ENCODE measurements at regions not wholly inside any gene's neighbourhood (a gene's known extent, or its start where the extent isn't known, plus 50 kb on each side); places are given as distances from the start of the nearest gene placed in this dataset.

DNA sequence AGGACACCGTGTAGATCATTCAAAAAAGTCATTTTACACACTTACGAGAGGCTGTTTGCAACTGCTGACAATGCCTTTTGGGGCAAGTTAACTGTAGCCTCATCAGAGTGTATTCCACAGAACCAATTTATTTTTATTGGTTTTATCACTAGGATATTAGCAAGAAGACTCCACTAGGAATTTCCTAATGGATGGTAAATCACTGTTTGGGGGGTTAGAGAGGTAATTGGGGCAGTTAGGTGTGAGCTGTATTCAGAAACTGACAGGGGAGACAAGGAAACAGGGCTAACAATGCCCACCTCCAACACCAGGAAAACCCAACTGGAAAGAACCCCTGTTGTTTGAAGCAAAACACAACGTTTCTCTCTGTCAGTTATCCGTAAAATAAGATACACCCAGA lies 383.0 kb upstream of the SHH start:
- no peak for DNase-seq (ENCODE audit: low spot score)
- H3K27ac Mint-ChIP-seq = no peak overlapping the region
- no peaks in the 10 kb centered on the region for H3K9me3 Mint-ChIP-seq
- H3K4me1 Mint-ChIP-seq (ENCODE audit: low read depth) = no peaks in the 10 kb centered on the region
- no peak overlapping the region for H3K4me3 Mint-ChIP-seq
- peaks cover 2% of the 10 kb centered on the region for H3K27me3 Mint-ChIP-seq (ENCODE audit: insufficient read depth)
- H3K36me3 Mint-ChIP-seq (ENCODE audit: low read depth) = no peaks in the 10 kb centered on the region
- intact Hi-C loops (cut with micrococcal nuclease) = no loop called here

- Mint-ChIP-seq H3K9me3 (no peaks in the 10 kb centered on the region), H3K4me1 (ENCODE audit: low read depth) (no peaks in the 10 kb centered on the region), H3K27ac (no peak overlapping the region), H3K27me3 (ENCODE audit: insufficient read depth) (peaks cover 2% of the 10 kb centered on the region), H3K36me3 (ENCODE audit: low read depth) (no peaks in the 10 kb centered on the region), H3K4me3 (no peak overlapping the region)
- no peak for DNase-seq (ENCODE audit: low spot score)
- intact Hi-C loops (cut with micrococcal nuclease) = no loop called here
Observed at GRCh38 chr7:156194813-156195212, 382.6 kb upstream of the SHH start.

GRCh38 chr7:156192921-156193320 lies 380.7 kb upstream of the SHH start:
- H3K27ac Mint-ChIP-seq = no peak overlapping the region
- intact Hi-C loops (cut with micrococcal nuclease) = no loop called here
- no peaks in the 10 kb centered on the region for H3K4me1 Mint-ChIP-seq (ENCODE audit: low read depth)
- no peaks in the 10 kb centered on the region for H3K9me3 Mint-ChIP-seq
- peaks cover 2% of the 10 kb centered on the region for H3K27me3 Mint-ChIP-seq (ENCODE audit: insufficient read depth)
- no peak overlapping the region for H3K4me3 Mint-ChIP-seq
- no peaks in the 10 kb centered on the region for H3K36me3 Mint-ChIP-seq (ENCODE audit: low read depth)
- DNase-seq (ENCODE audit: low spot score) = no peak

GRCh38 chr7:156191090-156191489 lies 378.8 kb upstream of the SHH start:
- DNase-seq (ENCODE audit: low spot score) = no peak
- no peak overlapping the region for H3K4me3 Mint-ChIP-seq
- no peak overlapping the region for H3K27ac Mint-ChIP-seq
- peaks cover under 1% of the 10 kb centered on the region for H3K27me3 Mint-ChIP-seq (ENCODE audit: insufficient read depth)
- intact Hi-C loops (cut with micrococcal nuclease) = no loop called here
- H3K9me3 Mint-ChIP-seq = no peaks in the 10 kb centered on the region
- H3K4me1 Mint-ChIP-seq (ENCODE audit: low read depth) = no peaks in the 10 kb centered on the region
- no peaks in the 10 kb centered on the region for H3K36me3 Mint-ChIP-seq (ENCODE audit: low read depth)

DNA sequence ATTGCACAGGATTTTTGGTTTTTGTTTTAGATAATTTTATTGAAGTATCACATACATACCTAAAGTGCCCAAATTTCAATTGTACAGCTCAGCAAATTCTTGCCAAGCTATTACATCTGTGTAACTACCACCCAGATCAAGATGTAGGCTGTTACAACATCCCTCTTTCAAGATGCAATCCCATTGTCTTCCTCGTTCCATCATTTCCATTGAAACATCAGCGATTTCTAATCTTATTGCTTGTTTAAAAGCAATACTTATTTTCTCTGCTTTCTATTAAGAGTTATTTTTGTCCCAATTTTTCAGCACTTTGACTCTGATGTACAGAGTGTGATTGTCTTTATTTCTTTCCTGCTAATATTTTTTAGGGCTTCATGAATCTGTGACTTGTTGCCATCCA lies 372.8 kb upstream of the SHH start:
- Mint-ChIP-seq H3K4me3 (no peak overlapping the region), H3K27ac (no peak overlapping the region), H3K36me3 (ENCODE audit: low read depth) (no peaks in the 10 kb centered on the region), H3K27me3 (ENCODE audit: insufficient read depth) (peaks cover 2% of the 10 kb centered on the region), H3K9me3 (no peaks in the 10 kb centered on the region), H3K4me1 (ENCODE audit: low read depth) (no peaks in the 10 kb centered on the region)
- intact Hi-C loops (cut with micrococcal nuclease) = no loop called here
- no peak for DNase-seq (ENCODE audit: low spot score)

- Mint-ChIP-seq H3K4me1 (ENCODE audit: low read depth) (no peaks in the 10 kb centered on the region), H3K36me3 (ENCODE audit: low read depth) (no peaks in the 10 kb centered on the region), H3K9me3 (no peaks in the 10 kb centered on the region), H3K4me3 (no peak overlapping the region), H3K27me3 (ENCODE audit: insufficient read depth) (peaks cover 2% of the 10 kb centered on the region), H3K27ac (no peak overlapping the region)
- intact Hi-C loops (cut with micrococcal nuclease) = no loop called here
- DNase-seq (ENCODE audit: low spot score) = no peak
Observed at GRCh38 chr7:156184164-156184563, 371.9 kb upstream of the SHH start.

- Mint-ChIP-seq H3K4me1 (ENCODE audit: low read depth) (no peaks in the 10 kb centered on the region), H3K9me3 (no peaks in the 10 kb centered on the region), H3K36me3 (ENCODE audit: low read depth) (no peaks in the 10 kb centered on the region), H3K27ac (no peak overlapping the region), H3K4me3 (no peak overlapping the region), H3K27me3 (ENCODE audit: insufficient read depth) (peaks cover 2% of the 10 kb centered on the region)
- intact Hi-C loops (cut with micrococcal nuclease) = no loop called here
- DNase-seq (ENCODE audit: low spot score) = no peak
Observed at GRCh38 chr7:156180451-156181229, 368.4 kb upstream of the SHH start.

- no peak for DNase-seq (ENCODE audit: low spot score)
- Mint-ChIP-seq H3K27ac (no peak overlapping the region), H3K4me3 (no peak overlapping the region), H3K9me3 (no peaks in the 10 kb centered on the region), H3K27me3 (ENCODE audit: insufficient read depth) (peaks cover 2% of the 10 kb centered on the region), H3K4me1 (ENCODE audit: low read depth) (no peaks in the 10 kb centered on the region), H3K36me3 (ENCODE audit: low read depth) (no peaks in the 10 kb centered on the region)
- intact Hi-C loops (cut with micrococcal nuclease) = no loop called here
Observed at GRCh38 chr7:156179872-156180390, 367.7 kb upstream of the SHH start.

DNA sequence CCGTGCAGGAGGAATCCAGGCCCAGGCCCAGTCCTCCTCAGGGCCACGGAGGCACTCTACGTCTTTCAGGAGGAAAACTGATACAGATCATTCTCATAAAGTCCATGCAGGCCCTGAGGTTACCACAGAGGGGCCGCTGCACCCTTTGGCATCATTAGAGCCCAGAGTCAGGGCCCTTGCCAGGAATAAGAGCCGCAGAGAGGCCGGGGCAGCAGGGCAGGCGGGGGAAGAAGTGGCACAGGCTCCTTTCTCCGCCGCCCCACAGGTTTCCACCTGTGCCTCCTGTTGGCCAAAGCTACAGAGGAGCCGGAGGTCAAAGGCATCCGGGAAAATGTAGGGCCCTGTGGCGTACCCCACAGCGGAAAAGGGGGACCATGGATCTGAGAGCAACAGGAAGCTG lies 366.6 kb upstream of the SHH start:
- Mint-ChIP-seq H3K9me3 (no peaks in the 10 kb centered on the region), H3K27me3 (ENCODE audit: insufficient read depth) (peaks cover under 1% of the 10 kb centered on the region), H3K4me3 (no peak overlapping the region), H3K4me1 (ENCODE audit: low read depth) (no peaks in the 10 kb centered on the region), H3K36me3 (ENCODE audit: low read depth) (no peaks in the 10 kb centered on the region), H3K27ac (no peak overlapping the region)
- no peak for DNase-seq (ENCODE audit: low spot score)
- intact Hi-C loops (cut with micrococcal nuclease) = no loop called here

DNA sequence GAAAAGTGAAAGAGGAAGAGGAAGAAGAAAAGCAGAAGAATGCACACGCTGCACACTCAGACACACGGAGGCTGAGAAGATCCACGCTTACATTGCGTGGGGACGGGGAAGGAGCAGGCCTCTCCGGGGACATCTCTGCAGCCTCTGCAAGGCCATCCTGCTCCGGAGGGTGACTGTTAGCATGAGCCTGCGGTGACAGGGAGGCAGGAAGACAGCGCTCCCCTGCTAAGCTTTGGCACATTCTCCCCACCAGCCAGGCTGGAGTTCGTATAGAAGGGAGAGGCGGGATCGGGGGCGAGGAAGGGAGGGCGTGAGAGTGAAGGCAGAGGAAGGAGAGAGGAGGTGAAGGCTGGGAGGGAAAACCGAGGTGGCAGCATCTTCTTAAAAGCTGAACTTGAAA lies 366.0 kb upstream of the SHH start:
- Mint-ChIP-seq H3K4me3 (no peak overlapping the region), H3K36me3 (ENCODE audit: low read depth) (no peaks in the 10 kb centered on the region), H3K4me1 (ENCODE audit: low read depth) (no peaks in the 10 kb centered on the region), H3K9me3 (no peaks in the 10 kb centered on the region), H3K27me3 (ENCODE audit: insufficient read depth) (no peaks in the 10 kb centered on the region), H3K27ac (no peak overlapping the region)
- DNase-seq (ENCODE audit: low spot score) = no peak
- intact Hi-C loops (cut with micrococcal nuclease) = no loop called here

GRCh38 chr7:156177422-156178055 lies 365.3 kb upstream of the SHH start:
- no peak overlapping the region for H3K27ac Mint-ChIP-seq
- no peaks in the 10 kb centered on the region for H3K27me3 Mint-ChIP-seq (ENCODE audit: insufficient read depth)
- H3K36me3 Mint-ChIP-seq (ENCODE audit: low read depth) = no peaks in the 10 kb centered on the region
- H3K4me1 Mint-ChIP-seq (ENCODE audit: low read depth) = no peaks in the 10 kb centered on the region
- intact Hi-C loops (cut with micrococcal nuclease) = no loop called here
- H3K9me3 Mint-ChIP-seq = no peaks in the 10 kb centered on the region
- no peak overlapping the region for H3K4me3 Mint-ChIP-seq
- DNase-seq (ENCODE audit: low spot score) = no peak

DNA sequence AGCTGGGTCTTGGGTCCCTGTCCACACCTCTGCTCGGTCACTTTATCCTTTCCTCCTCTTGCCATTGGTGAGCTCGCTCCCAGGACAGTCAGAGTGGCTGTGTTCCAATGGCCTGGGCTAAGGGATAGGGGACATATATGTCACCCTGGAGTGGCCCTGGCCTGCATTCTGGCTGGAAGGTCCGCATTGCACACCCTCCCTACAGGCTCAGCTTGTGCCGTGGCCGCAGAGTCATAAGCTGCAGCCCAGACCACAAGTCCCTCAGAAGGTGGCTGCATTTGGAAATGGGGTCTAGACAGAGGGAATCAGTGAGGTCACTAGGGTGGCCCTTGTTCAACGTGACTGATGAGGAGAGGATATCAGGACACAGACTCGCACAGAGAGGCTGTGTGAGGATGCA lies 363.8 kb upstream of the SHH start:
- Mint-ChIP-seq H3K36me3 (ENCODE audit: low read depth) (no peaks in the 10 kb centered on the region), H3K9me3 (no peaks in the 10 kb centered on the region), H3K4me3 (no peak overlapping the region), H3K4me1 (ENCODE audit: low read depth) (no peaks in the 10 kb centered on the region), H3K27me3 (ENCODE audit: insufficient read depth) (no peaks in the 10 kb centered on the region), H3K27ac (no peak overlapping the region)
- no peak for DNase-seq (ENCODE audit: low spot score)
- intact Hi-C loops (cut with micrococcal nuclease) = no loop called here

GRCh38 chr7:156175003-156175402 lies 362.7 kb upstream of the SHH start:
- Mint-ChIP-seq H3K9me3 (no peaks in the 10 kb centered on the region), H3K36me3 (ENCODE audit: low read depth) (no peaks in the 10 kb centered on the region), H3K27me3 (ENCODE audit: insufficient read depth) (no peaks in the 10 kb centered on the region), H3K27ac (no peak overlapping the region), H3K4me1 (ENCODE audit: low read depth) (no peaks in the 10 kb centered on the region), H3K4me3 (no peak overlapping the region)
- intact Hi-C loops (cut with micrococcal nuclease) = no loop called here
- no peak for DNase-seq (ENCODE audit: low spot score)

Measured in activated T-helper 1 cell treated with anti-CD3 and anti-CD28 coated beads, Interleukin-12 subunit alpha, Interleukin-12 subunit beta, Interleukin-2, Interleukin-4 antibody, amounts not matched to agents 30 ng/mL and 10 ng/mL and 1 ng/mL, durations not matched to agents 14 hours and 24 hours and 36 hours (primary cell).